LNCaP clone FGC (cell line): ENCODE measurements at regions not wholly inside any gene's neighbourhood (a gene's known extent, or its start where the extent isn't known, plus 50 kb on each side); places are given as distances from the start of the nearest gene placed in this dataset.

Source experiments
- DNase-seq: peaks from one replicate; pipeline ENCODE4 v3.0.0-alpha.2; 2011; ENCODE audit warnings: low read depth
- H3K4me3 ChIP-seq: 2 replicates; pipeline ENCODE4 v1.5.1; 2011; ENCODE audit warnings: mild to moderate bottlenecking, low read depth, low read length, control low read depth
- CTCF ChIP-seq: IDR thresholded peaks from 2 replicates; pipeline ENCODE4 v1.5.1; 2012; ENCODE audit warnings: mild to moderate bottlenecking; ENCODE audit not compliant: control insufficient read depth, insufficient read depth; ENCODE audit errors: extremely low read depth

- DNase-seq = no peak
- no peak for TF ChIP-seq CTCF
- no peak overlapping the region for H3K4me3 ChIP-seq
Measured at GRCh38 chr6:56890683-56891429, 64.1 kb upstream of the BEND6 start.

GRCh38 chr6:56890066-56890465 lies 64.8 kb upstream of the BEND6 start:
- no peak overlapping the region for H3K4me3 ChIP-seq
- no peak for DNase-seq
- no peak for TF ChIP-seq CTCF

- DNase-seq = no peak
- no peak overlapping the region for H3K4me3 ChIP-seq
- TF ChIP-seq CTCF = no peak
Measured at GRCh38 chr6:56889492-56889891, 65.4 kb upstream of the BEND6 start.

- no peak for DNase-seq
- H3K4me3 ChIP-seq = no peak overlapping the region
- no peak for TF ChIP-seq CTCF
Measured at GRCh38 chr6:56888687-56889086, 66.2 kb upstream of the BEND6 start.

- no peak for DNase-seq
- H3K4me3 ChIP-seq = no peak overlapping the region
- no peak for TF ChIP-seq CTCF
Measured at GRCh38 chr6:56887086-56887485, 67.8 kb upstream of the BEND6 start.

- H3K4me3 ChIP-seq = no peak overlapping the region
- TF ChIP-seq CTCF = no peak
- DNase-seq = no peak
Measured at GRCh38 chr6:56877922-56878321, 77.0 kb upstream of the BEND6 start.

- no peak overlapping the region for H3K4me3 ChIP-seq
- DNase-seq = no peak
- no peak for TF ChIP-seq CTCF
Measured at GRCh38 chr6:56875961-56876360, 78.9 kb upstream of the BEND6 start.
